Bronchial epithelial cell (primary cell): ENCODE measurements at regions not wholly inside any gene's neighbourhood (a gene's known extent, or its start where the extent isn't known, plus 50 kb on each side); places are given as distances from the start of the nearest gene placed in this dataset.
"Not testable (repeated sequence)": the region's sequence is repeated elsewhere in the genome, so short reads cannot be mapped to it uniquely, and the experiment has no call there.

Source experiments
- DNase-seq: peaks from one replicate; pipeline ENCODE4 v3.0.0-alpha.2; 2010; ENCODE audit warnings: low read depth
- FAIRE-seq: peaks from 2 replicates; lab custom pipeline; 2011; peaks lifted over from hg19 to GRCh38; lab: Jason Lieb, UNC
- H3K27me3 ChIP-seq: 2 replicates; pipeline ENCODE4 v1.5.1; 2011; ENCODE audit warnings: low read length; ENCODE audit not compliant: control insufficient read depth, insufficient read depth
- H3K36me3 ChIP-seq: 2 replicates; pipeline ENCODE4 v1.5.1; 2011; ENCODE audit warnings: low read length; ENCODE audit not compliant: control insufficient read depth, insufficient read depth
- H3K4me3 ChIP-seq: 2 replicates; pipeline ENCODE4 v1.5.1; 2011; ENCODE audit warnings: mild to moderate bottlenecking, low read depth, low read length, control low read depth

- H3K27me3 ChIP-seq, H3K36me3 ChIP-seq, H3K4me3 ChIP-seq, DNase-seq, FAIRE-seq: not testable (repeated sequence)
These were observed 119.7 kb downstream of the NPIPB11 start for GRCh38 chr16:29286796-29287195.

DNA sequence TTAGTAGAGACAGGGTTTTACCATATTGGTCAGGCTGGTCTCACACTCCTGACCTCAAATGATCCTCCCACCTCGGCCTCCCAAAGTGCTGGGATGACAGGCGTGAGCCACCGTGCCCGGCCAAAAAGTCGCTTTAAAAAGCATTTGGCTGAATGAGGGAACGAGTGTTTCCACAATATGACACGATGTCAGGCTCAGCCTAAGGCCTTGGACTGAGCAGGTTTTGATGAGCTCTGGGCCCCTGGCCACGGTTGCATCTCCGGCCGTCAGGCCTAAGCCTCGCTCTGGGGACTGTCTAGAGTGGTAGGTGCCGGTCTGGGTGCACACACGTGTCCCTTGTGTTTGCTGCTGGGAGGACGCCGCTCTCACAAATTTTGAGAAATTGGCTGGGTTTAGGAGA lies 120.3 kb downstream of the NPIPB11 start:
- not testable (repeated sequence) for FAIRE-seq, H3K4me3 ChIP-seq, DNase-seq

DNA sequence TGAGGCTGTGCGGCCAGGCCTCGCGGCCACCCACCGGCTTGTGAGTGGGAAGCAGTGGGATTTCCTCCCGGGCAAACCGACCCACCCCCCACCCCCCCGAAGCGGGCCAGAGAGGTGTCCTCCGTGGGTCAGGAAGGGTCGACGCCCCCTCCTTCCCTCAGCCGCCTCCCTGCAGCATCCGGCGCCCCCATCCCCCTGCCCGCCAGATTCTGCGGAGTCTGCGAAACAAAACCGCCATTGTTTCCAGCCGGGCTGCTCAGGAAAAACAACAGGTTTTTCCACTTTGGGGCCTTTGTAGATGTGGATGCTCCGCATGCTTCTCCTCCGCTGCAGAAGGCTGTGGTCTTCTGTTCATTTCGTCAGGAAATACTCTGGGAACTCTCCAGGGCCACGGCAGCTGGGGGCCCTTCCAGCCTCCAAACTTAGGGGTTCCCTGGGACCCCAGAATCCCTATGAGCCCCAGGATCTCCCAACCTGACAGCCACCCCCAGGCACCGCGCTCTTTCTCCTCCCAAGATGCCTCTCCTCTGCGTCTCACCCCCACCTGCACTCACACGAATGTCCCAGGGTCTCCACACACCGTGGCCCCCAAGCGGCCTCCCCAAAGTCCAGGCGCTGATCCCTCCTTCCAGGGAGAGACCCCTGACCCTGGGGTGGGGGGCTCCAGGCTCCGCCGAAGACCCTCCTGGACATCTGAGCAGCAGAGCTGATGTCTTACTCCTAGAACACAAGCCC lies 121.2 kb downstream of the NPIPB11 start:
- FAIRE-seq, H3K36me3 ChIP-seq, H3K4me3 ChIP-seq, H3K27me3 ChIP-seq: not testable (repeated sequence)
- DNase-seq, result peak; percentile 16

More for the DNA sequence above, 120.3 kb downstream of the NPIPB11 start:
- not testable (repeated sequence) for H3K27me3 ChIP-seq, H3K36me3 ChIP-seq

GRCh38 chr16:29284723-29285122 lies 121.8 kb downstream of the NPIPB11 start:
- H3K36me3 ChIP-seq, FAIRE-seq, H3K4me3 ChIP-seq, H3K27me3 ChIP-seq, DNase-seq: not testable (repeated sequence)

DNA sequence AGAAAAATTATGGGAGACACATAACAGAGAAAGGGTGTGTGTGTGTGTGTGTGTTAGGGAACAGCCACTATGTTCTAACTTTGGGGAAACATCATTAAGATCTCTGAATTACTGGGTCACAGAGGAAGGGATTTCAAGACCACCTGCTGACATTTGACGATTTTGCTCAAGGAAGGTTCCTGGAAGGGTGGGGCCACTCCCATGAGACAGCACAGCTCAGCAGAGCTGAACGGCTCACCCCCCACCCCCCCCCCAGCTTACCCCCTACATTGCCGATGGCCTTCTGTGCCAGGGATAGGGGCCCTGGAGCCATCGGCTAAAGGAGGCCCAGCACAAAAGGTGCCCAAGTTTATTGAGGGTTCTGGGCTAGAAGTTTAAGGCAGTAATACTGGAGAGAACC lies 122.4 kb downstream of the NPIPB11 start:
- FAIRE-seq, H3K27me3 ChIP-seq: not testable (repeated sequence)

GRCh38 chr16:29278097-29278871 lies 128.2 kb downstream of the NPIPB11 start:
- peak; percentile 15 for DNase-seq
- H3K36me3 ChIP-seq, H3K27me3 ChIP-seq, H3K4me3 ChIP-seq, FAIRE-seq: not testable (repeated sequence)

More for the DNA sequence above, 122.4 kb downstream of the NPIPB11 start:
- not testable (repeated sequence) for H3K36me3 ChIP-seq, H3K4me3 ChIP-seq, DNase-seq

GRCh38 chr16:29276446-29276845 lies 130.1 kb downstream of the NPIPB11 start:
- DNase-seq, H3K36me3 ChIP-seq, FAIRE-seq: not testable (repeated sequence)

GRCh38 chr16:29274055-29275035 lies 132.2 kb downstream of the NPIPB11 start:
- H3K4me3 ChIP-seq, FAIRE-seq, H3K36me3 ChIP-seq, DNase-seq, H3K27me3 ChIP-seq: not testable (repeated sequence)

More at GRCh38 chr16:29276446-29276845, 130.1 kb downstream of the NPIPB11 start:
- H3K4me3 ChIP-seq, H3K27me3 ChIP-seq: not testable (repeated sequence)

GRCh38 chr16:29273298-29274054 lies 133.0 kb downstream of the NPIPB11 start:
- not testable (repeated sequence) for H3K27me3 ChIP-seq, H3K4me3 ChIP-seq, H3K36me3 ChIP-seq, FAIRE-seq
- peak; percentile 54 for DNase-seq

DNA sequence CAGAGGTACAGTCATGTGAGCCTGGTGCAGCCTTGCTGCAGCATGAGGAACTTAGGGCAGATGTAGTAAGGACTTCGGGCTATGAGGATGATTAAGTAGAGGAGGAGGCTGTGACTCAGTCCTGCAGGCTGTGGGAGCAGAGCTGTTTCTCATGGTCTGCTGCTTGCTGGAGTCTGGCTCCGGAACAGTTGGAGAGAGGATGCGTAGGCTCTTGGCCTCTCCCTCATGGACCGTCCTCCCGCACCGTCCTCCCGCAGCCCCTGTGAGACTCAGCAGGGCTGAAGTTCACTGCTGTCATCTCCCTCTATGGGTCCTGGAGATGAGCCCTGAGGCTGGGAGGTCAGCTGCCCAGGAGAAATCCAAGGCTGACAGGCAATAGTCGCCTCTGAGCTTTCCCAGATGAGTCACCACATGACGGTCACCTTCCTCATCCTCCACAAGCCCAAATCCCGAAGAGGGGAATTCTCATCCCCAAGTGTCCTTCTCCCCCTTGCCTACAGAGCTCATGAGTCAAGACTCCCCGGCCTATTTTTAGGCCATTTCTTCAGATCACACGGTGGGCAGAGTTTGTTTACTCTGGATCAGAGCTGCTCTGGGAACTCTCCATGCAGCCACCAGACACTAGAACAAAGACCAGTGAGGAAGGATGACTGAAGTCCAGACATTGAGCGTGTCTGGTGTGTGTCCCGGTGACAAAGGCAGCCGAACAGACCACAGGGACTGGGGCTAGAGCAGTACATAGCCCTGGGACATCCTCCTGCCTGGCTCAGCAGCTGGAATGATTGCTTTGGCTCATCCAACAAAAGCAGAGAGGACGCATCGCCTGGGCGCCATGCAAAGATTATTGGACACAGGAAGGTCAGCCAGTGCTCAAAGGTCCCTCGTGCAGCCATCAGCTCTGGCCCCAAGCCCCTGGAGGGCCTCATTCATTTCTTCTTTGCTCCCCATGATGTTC lies 134.5 kb downstream of the NPIPB11 start:
- not testable (repeated sequence) for FAIRE-seq, H3K36me3 ChIP-seq, H3K27me3 ChIP-seq, H3K4me3 ChIP-seq
- DNase-seq, result peak; percentile 85

DNA sequence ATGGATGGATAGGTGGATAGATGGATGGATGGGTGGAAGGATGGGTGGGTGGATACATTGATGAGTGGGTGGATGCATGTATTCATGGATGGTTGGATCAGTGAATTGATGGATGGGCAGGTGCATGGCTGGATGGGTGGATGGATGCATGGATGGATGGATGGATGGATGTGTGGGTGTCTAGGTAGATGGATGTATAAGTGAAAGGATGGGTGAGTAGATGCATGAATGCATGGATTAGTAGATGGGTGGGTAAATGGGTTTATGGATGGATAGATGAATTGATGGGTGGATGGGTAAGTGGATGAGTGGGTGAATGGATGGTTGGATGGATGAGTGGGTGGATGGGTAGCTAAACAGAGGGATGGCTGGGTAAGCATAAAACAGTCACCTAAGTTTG lies 135.6 kb downstream of the NPIPB11 start:
- H3K27me3 ChIP-seq, DNase-seq, H3K4me3 ChIP-seq, FAIRE-seq, H3K36me3 ChIP-seq: not testable (repeated sequence)

GRCh38 chr16:29270033-29270432 lies 136.5 kb downstream of the NPIPB11 start:
- not testable (repeated sequence) for FAIRE-seq, H3K27me3 ChIP-seq, H3K4me3 ChIP-seq, DNase-seq, H3K36me3 ChIP-seq
